ENCODE measurements at regions not wholly inside any gene's neighbourhood (a gene's known extent, or its start where the extent isn't known, plus 50 kb on each side); places are given as distances from the start of the nearest gene placed in this dataset.

GRCh38 chr11:120061036-120061760 lies 76.7 kb downstream of the TRIM29 start:
- Histone ChIP-seq H3K27me3 (ENCODE audit: control insufficient read depth, insufficient read depth, low read length) (peaks cover 33% of the 10 kb centered on the region), H3K9me3 (ENCODE audit: control insufficient read depth, insufficient read depth, low read length) (no peaks in the 10 kb centered on the region), H3K4me3 (ENCODE audit: low read depth, low read length) (no peak overlapping the region), H3K27ac (ENCODE audit: low read depth, low read length) (no peak overlapping the region)
- ChIA-PET POLR2A (no interaction called here), CTCF (no interaction called here)
- no peak for DNase-seq (ENCODE audit: low read depth, low spot score)
- TF ChIP-seq, protein P1, sequence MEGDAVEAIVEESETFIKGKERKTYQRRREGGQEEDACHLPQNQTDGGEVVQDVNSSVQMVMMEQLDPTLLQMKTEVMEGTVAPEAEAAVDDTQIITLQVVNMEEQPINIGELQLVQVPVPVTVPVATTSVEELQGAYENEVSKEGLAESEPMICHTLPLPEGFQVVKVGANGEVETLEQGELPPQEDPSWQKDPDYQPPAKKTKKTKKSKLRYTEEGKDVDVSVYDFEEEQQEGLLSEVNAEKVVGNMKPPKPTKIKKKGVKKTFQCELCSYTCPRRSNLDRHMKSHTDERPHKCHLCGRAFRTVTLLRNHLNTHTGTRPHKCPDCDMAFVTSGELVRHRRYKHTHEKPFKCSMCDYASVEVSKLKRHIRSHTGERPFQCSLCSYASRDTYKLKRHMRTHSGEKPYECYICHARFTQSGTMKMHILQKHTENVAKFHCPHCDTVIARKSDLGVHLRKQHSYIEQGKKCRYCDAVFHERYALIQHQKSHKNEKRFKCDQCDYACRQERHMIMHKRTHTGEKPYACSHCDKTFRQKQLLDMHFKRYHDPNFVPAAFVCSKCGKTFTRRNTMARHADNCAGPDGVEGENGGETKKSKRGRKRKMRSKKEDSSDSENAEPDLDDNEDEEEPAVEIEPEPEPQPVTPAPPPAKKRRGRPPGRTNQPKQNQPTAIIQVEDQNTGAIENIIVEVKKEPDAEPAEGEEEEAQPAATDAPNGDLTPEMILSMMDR (IDR thresholded peaks at IDR 0.05; ENCODE audit: low read depth, low read length), result no peak

GRCh38 chr11:120060512-120060911 lies 77.4 kb downstream of the TRIM29 start:
- DNase-seq (ENCODE audit: low read depth, low spot score), result no peak
- CTCF ChIA-PET, result no interaction called here

GRCh38 chr11:120058931-120059330 lies 79.0 kb downstream of the TRIM29 start:
- CTCF ChIA-PET, result no interaction called here
- Histone ChIP-seq H3K4me3 (ENCODE audit: low read depth, low read length) (no peak overlapping the region), H3K27ac (ENCODE audit: low read depth, low read length) (no peak overlapping the region), H3K9me3 (ENCODE audit: control insufficient read depth, insufficient read depth, low read length) (no peaks in the 10 kb centered on the region), H3K27me3 (ENCODE audit: control insufficient read depth, insufficient read depth, low read length) (peaks cover 33% of the 10 kb centered on the region)
- POLR2A ChIA-PET, result no interaction called here
- TF ChIP-seq, protein P1 (IDR thresholded peaks at IDR 0.05; ENCODE audit: low read depth, low read length), result no peak
- DNase-seq (ENCODE audit: low read depth, low spot score), result no peak

More at GRCh38 chr11:120060512-120060911, 77.4 kb downstream of the TRIM29 start:
- TF ChIP-seq, protein P1 (IDR thresholded peaks at IDR 0.05; ENCODE audit: low read depth, low read length), result no peak
- no peaks in the 10 kb centered on the region for H3K9me3 ChIP-seq (ENCODE audit: control insufficient read depth, insufficient read depth, low read length)
- no peak overlapping the region for H3K4me3 ChIP-seq (ENCODE audit: low read depth, low read length)
- POLR2A ChIA-PET, result no interaction called here
- peaks cover 33% of the 10 kb centered on the region for H3K27me3 ChIP-seq (ENCODE audit: control insufficient read depth, insufficient read depth, low read length)
- H3K27ac ChIP-seq (ENCODE audit: low read depth, low read length), result no peak overlapping the region

GRCh38 chr11:120057595-120058581 lies 80.0 kb downstream of the TRIM29 start:
- TF ChIP-seq, protein P1 (IDR thresholded peaks at IDR 0.05; ENCODE audit: low read depth, low read length), result no peak
- Histone ChIP-seq H3K9me3 (ENCODE audit: control insufficient read depth, insufficient read depth, low read length) (no peaks in the 10 kb centered on the region), H3K4me3 (ENCODE audit: low read depth, low read length) (no peak overlapping the region), H3K27me3 (ENCODE audit: control insufficient read depth, insufficient read depth, low read length) (peaks cover 27% of the 10 kb centered on the region), H3K27ac (ENCODE audit: low read depth, low read length) (no peak overlapping the region)
- CTCF ChIA-PET, result no interaction called here
- POLR2A ChIA-PET, result no interaction called here
- DNase-seq (ENCODE audit: low read depth, low spot score), result no peak

- Histone ChIP-seq H3K27me3 (ENCODE audit: control insufficient read depth, insufficient read depth, low read length) (peaks cover 19% of the 10 kb centered on the region), H3K27ac (ENCODE audit: low read depth, low read length) (no peak overlapping the region), H3K4me3 (ENCODE audit: low read depth, low read length) (no peak overlapping the region), H3K9me3 (ENCODE audit: control insufficient read depth, insufficient read depth, low read length) (no peaks in the 10 kb centered on the region)
- DNase-seq (ENCODE audit: low read depth, low spot score), result no peak
- TF ChIP-seq, protein P1 (IDR thresholded peaks at IDR 0.05; ENCODE audit: low read depth, low read length), result no peak
- ChIA-PET CTCF (no interaction called here), POLR2A (no interaction called here)
These were observed 80.9 kb downstream of the TRIM29 start for GRCh38 chr11:120057028-120057330.
